ENCODE measurements at regions not wholly inside any gene's neighbourhood (a gene's known extent, or its start where the extent isn't known, plus 50 kb on each side); places are given as distances from the start of the nearest gene placed in this dataset.

DNA sequence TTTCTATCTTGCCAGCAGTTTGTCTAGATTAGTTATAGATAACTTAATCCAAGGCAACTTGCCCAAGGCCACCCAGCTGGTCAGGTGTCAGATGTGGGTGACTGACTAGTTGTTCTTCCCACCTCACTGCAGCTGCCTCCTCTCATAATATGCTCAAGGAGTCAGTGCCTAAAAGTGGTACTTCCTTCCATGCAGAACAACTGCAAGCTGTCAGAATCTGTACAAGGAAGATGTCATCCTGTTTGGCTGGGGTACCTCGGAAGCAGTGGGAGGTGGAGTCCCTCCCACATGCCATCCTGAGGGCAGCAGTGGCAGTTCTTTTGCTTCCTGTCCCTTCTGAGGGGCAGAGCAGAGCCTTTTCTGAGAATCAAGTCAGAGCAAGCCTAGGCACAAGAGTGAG is 193.2 kb upstream of the RFC3 start:
- no peak for DNase-seq (ENCODE audit: low read depth in 2 of 2)

DNA sequence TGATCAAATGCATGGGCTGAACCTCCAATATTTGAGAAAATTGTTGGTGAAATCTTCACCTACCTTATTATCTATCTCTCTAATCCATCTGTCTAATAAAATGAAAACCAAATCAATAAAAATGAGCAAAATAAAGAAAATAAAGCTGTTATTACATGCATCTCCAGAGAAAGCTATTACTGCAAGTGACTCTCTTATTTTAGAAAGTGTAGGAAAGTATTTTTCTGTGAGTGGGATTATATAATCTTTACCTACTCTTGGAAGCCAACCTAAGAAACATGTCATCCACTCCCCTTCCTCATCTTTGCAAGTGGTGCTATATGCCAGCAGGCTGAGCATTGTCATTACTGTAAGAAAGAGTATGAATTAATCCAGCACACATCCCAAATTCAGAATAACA is 191.5 kb upstream of the RFC3 start:
- no peak for DNase-seq (ENCODE audit: low read depth in 2 of 2)

DNA sequence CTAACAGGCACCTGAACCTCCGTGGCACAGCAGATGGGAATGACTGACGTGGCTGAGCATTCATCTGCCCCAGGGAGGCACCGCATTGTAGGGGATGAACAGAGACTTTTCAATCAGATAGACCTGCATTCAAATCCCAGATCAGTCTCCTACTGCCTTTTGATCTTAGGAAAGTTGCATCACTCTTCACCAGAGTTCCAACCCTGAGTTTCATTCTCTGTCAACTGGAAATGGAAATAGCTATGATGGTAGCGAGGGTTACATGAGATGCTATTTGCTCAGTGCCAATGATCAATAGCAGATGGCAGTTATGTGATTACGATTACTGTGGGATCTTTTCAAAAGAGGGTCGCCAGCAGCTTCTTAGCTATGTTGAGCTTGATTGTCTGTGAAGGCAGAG is 189.3 kb upstream of the RFC3 start:
- DNase-seq (ENCODE audit: low read depth in 2 of 2): no peak

DNA sequence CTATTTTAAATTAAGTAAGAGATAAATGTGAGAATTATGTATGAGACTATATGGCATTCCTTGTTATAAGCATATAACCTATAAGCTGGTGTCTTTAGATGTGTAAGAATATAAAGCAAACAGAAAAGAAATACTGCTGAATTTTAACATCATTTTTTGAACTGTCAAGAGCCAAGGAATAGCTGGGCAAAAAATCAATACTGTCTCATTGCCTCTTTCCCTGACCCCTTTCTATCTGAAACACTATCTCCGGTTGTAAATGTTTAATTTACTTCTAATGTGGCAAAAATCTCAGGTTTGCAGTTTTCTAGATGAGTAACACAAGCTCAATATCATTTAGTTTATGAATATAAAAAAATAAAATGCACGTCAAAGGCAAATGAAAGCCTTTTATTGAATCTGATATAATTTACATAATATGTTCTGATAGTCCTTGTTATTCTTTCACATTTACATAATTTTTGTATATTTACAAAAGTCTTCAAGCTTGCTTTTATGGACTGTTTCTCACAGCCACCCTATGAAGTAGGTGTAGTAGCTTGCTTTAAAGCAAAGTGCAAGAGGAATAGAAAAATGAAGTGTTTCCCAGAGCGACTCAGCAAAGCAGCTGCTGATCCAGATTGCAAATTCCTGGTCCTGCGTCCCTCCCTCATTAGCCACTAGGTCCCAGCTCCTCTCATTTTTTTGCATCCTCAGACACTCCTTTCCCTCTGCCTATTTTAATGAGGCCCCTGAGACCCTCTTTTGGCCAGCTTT is 188.2 kb upstream of the RFC3 start:
- DNase-seq (ENCODE audit: low read depth in 2 of 2): no peak

DNA sequence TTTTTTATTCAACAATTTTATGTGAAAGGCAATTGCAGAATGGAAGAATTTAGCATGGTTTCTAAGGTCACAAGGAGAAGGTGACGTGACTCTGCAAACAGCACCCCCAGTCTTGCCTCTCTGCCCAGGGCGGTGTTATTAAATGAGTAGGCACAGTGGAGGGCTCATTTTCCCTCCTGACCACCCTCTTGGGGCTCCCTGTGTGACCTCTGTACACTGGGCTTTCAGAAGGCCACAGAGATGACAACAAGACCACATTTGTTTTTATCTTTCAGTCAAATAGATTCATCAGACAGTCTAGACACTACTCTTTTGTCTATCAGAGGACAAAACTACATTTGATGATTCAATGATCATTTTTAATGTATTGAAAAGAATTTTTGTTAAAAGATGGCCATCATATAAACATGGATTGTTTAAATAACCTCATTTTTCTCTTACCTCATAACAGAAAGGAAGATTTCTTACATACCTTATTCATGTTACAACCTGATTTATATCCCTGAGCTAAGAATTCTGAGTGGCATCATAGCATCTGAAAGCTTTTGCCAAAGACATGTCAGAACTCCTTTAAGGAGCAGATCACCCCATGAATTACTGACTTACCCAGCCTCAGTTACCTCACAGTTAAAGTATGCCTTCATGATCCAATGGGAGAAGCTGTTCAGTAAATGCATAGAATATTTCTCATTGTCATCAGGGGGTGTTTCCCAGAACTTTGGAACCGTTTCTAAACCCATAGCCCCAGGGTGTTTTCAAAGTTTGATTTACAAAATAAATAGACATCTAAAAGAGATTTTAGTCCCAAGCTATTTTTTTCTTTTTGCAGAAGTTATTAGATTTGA is 184.0 kb upstream of the RFC3 start:
- DNase-seq (ENCODE audit: low read depth in 2 of 2): no peak

DNA sequence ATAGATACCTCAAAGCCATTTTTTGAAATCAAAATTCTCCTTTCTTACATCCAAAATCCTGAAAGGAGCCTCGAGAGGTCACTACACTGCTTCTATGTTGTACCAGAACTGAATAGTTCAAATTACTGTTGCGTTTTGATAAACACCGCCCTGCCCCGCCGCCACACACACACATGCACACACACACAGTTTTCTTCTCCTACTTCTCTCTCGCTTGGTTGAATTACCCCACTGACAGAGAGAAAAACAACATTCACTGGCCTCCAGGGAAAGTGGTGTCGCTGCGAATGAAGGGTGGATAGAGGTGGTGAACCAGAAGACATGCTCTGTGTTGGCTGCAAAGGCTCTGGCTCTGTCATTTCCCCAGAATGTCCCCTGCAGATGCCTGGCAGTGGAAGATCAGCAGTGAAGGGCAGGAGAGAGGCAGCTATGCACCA is 183.4 kb upstream of the RFC3 start:
- no peak for DNase-seq (ENCODE audit: low read depth in 2 of 2)

DNA sequence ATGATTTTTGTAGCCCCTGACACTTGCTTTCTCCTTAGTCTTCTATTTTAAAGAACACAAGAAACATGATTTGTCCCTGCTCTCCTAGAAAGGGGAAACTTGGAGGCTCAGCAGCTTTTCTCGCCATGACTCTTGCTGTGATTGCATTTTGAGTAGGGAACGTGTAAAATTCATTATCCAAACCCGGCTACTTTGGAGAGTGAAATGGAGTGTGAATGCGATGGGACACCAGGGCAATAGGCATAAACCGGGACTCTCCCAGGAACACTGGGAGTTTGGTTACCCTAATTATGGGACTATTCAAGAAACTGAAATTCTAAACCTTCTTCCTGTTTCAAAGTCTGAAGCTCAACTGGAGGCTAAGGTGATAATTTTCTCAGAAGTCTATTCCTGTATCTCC is 181.7 kb upstream of the RFC3 start:
- DNase-seq (ENCODE audit: low read depth in 2 of 2): no peak

DNA sequence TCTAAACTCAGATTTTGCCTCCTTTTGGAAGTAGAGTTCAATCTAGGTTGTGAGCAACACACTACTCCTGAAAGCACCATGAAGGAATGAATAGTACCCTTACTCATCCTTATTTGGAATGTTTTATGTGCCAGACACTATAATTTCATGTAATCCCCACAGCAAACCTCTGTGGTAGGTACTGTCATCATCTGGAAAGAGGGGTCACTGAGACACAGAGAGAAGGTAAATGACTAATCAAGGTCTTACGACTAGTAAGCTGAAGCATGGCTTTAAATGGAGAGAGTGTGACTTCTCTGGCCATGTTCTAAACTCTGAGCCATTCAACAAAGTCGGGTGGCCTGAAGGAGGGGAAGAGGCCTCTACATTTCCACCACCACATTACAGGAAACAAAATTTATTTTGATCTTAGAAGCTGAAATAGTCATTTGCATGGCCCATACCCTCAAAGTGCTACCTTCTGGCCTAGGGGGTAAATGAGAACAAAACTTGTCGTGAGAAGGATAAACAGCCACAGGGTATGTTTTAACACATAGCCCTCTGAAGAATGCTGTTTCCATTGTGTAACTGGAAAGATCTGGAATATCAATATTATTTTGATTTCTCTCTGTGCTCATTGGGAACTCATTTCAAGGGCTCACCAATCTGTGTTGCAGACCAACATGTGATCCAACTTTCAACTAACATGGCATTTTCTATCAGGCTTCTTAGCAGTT is 180.8 kb upstream of the RFC3 start:
- no peak for DNase-seq (ENCODE audit: low read depth in 2 of 2)

DNA sequence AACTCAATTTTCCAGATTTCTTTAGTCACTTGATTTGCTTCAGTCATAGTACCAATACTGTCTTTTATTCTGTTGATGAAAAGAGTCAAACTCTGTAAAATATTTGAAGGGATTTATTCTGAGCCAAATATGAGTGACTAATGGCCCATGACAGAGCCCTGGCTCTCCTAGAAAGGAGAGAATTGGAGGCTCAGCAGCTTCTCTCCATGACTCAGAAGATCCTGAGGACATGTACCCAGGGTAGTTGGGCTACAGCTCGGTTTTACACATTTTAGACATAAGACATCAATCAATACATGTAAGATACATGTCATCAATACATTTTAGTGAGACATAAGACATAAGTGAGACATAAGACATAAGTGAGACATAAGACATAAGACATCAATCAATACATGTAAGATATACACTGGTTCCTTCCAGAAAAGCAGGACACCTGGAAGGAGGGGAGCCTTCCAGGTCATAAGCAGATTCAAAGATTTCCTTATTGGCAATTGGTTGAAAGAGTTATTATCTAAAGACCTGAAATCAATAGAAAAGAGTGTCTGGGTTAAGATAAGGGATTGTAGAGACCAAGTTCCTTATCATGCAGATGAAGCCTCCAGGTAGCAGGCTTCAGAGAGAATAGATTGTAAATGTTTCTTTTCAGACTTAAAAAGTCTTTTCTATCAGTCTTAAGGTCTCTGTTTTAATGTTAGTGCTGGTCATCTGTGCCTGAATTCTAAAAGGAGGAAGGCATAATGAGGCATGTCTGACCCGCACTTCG is 179.8 kb upstream of the RFC3 start:
- DNase-seq (ENCODE audit: low read depth in 2 of 2): no peak

DNA sequence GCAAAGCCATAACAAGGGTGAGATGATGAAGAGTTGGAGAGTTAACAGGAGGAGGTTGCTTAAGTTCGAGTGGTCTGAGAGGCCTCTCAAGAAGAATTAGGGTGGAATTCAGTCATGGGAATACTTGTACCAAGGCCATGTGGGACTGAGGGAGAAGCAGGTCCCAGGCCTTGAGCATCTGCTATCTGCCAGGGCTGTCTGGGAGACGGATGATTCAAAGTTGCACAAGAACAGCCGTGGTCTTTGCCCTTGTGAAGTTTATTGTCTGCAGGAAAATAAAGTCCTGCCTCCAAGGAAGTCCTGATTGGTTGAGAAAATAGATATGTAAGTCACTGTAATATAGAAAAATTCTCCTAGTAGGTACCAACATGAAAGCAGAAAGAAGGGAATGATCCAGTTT is 178.8 kb upstream of the RFC3 start:
- DNase-seq (ENCODE audit: low read depth in 2 of 2): no peak

DNA sequence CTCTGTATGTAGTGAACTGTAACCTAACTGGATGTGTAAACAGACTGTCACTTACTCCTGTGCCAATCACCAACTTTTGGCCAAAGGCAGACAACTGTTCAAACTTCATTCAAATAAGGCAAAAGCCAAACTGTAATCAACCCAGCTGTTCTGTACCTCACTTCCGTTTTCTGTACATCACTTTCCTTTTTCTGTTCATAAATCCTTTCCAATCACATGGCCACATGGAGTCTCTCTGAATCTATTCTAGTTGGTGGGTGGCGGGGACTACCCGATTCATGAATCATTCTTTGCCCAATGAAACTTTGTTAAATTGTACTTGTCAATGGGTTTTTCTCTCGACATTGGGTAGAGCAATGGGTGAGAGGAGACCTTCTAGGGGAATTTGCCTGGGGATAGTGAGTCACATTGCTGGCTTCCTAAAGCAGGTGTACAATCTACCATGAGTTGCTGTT is 178.3 kb upstream of the RFC3 start:
- DNase-seq (ENCODE audit: low read depth in 2 of 2): no peak

DNA sequence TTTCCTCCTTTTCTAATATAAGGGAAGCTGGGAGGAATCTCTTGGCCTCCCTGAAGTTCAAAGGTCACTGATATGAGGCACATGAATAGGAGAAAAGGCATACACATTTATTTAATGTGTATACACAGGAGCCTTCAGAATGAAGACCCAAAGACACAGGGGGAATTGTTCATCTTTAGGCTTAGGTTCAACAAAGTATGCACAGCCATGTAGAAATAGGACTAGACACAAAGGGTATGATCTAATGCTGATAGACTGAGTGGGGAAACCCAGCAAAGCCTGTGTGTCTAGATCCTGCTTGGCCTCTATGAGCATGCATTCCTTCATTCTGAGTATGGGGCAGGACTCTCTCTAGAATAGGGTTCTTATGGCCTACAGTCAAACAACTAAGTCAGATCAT is 177.1 kb upstream of the RFC3 start:
- no peak for DNase-seq (ENCODE audit: low read depth in 2 of 2)

DNA sequence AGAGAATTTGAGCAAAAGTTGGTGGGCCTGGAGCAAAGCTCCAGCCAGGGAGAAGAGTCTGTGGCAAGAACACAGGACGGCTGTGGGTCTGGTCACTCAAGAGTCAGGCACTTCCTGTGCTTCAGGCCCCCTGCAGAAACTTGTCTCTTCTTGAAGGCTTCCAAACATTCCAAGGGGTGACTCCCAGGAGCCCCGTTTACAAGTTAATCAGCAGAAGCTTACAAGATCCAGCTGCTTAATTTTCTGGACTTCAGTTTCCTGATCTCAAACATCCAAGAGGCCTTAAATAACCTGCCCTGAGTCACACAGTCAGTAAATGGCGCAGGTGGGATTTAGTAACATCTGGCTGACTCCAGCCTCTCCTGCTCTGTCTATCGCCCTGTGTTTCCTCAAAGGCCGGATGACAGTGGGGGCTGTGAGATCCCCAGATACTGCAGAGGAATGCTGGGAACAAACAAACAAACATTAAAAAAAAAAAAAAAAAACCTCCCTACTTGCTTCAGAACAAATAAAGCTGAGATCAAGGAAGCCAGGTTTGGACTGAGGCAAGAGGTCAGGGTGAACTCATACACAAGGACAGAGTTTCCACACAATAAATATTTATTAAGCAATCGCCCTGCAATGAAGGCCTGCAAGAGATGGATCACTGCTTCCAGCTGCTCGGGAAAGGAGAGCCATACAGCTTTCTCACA is 175.4 kb upstream of the RFC3 start:
- no peak for DNase-seq (ENCODE audit: low read depth in 2 of 2)

DNA sequence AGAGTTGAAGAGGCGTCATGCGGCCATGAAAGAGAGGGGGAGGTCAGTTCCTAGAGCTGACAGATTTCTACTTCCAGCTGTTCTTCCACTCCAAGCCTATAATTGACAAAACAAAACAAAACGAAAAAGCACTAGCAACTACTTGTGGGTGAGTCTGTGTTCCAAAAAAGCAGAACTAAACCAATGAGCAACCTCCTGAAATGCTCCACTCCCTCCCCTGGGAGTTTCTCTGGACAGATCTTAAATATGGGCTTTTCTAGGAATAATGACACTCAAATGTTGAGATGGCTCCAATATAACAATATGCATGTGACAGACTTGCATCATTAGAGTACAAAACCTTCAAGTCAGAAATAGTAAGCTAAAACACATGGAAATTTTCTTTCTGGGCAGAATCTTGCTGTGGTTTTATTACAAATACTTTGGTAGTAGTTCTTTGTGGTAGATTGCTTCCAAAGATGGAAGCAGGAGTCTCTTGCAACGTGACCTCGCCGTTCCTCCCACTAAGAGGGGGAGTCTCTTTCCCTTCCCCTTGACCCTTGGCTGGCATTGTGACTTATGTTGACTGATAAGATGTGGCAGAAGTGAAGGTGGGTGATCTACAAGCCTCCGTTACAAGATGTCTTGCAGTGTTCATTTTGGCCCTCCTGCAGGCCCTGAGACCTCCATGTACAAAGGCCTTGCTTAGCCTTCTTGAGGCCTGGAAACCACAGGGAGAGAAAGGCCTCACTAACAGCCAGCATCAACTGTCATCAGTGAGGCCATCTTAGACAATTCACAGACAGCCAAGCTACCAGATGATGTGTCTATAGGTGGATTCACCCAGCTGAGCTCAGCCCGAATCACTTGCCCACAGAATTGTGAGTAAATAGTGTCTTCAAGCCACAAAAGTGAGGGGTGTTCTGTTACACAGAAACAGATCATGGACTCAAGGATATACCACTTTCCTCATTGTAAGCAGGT is 173.1 kb upstream of the RFC3 start:
- no peak for DNase-seq (ENCODE audit: low read depth in 2 of 2)

DNA sequence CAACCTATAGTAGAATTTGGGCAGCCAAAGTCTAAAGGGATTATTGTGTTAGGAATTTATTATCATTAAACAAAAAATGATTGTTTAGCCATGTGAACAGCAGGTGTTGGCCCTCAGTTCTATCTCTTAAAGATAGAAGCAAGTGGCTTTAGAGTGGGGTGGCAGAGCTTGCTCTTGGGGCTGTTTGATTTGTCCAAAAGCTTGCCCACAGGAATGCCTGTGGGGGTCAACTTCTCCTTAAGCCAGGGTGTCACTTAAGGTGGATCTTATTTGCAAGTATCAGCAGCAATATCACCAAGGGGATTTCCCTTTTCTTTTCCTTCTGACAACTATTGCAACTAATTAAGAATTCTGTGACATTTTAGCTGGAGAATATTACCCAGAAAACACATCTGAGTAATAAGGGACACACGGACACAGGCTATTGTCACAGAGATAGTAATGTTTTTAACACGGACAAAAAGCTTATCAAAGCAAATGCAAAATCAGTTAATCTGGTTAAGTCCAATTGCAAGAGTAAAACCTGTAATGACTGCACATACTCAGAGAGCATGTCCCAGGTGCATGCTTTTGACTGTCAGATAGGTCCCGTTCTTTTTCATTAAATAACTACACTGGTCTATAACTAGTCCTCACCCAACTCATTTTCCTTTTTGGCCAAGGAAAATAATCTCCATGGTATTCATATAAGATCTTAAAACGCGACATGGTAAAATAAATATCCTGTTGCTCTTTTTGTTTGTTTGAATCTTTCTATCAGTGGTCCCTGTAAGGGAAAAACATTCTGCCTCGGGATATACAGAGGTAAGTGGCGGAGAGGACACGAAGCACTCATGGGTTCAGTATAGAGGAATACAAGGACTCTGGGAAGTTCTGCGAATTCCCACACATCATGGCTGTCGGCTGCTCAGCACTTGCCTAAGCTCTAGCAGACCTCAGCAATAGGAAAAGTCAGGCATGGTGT is 172.1 kb upstream of the RFC3 start:
- DNase-seq (ENCODE audit: low read depth in 2 of 2): no peak

DNA sequence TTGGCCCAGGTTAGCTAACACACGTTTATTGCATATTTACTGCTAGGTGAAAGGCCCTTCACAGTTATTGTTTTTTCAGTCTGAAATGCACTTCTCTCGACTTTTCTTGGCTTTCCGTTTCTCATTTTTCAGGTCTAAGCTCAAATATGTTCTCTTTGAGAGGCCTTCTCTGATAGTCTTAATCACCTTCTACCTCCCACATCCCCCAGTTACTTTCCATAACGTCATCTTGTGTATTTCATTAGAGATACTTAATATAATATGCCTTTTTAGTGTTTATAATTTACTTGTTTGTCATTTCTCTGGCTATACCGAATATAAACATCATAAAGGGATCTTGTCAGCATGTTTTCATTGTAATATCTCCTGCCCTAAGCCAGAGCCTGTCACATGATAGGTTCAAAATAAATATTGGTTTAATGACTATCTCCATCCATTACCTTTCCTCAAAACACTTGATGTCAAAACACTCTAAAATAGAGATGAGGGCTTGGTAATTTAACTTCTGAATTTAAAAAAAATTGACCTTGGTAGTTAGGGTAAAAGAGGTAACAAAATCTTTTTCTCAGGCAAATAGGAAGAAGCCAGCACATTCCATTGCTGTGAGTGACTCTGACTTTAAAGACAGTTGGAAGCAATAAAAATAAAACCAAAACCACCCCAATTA is 168.6 kb upstream of the RFC3 start:
- peak in 1 of 2 donors; percentile 1 for DNase-seq (ENCODE audit: low read depth in 2 of 2)

DNA sequence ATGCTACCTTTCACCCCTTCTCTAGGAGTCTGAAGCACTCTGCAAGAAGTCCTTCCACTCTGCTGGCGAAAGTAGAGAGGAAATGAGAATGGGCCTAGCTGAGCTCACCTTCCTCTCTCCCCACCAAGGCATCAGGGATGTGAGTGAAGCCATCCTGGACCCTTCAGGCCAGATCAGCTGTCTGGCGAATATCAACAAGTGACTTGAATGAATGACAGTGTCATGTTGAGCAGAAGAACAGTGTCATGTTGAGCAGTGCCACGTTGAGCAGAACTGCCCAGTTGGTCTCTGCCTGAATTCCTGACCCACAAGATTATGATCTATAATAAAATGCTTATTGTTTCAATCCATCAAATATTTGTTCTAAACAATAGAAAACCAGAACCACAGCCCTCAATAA is 166.2 kb upstream of the RFC3 start:
- no peak for DNase-seq (ENCODE audit: low read depth in 2 of 2)

DNA sequence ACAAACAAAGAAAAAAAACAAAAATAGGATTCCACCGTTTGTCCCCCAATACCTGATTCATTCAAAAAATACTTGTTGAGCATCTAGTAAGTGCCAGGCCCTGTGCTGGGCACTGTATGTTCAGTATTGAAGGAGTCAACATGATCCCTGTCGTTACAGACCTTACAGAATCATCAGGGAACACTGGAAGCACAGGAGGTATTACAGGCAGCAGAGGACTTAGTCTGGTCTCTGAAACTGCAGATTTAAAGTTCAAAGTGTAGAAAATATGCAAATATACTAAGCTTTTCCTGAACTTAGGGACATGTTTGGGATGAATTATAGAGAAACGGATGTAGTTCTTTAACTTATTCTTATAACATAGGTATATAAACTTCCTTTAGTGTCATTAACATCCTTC is 160.7 kb upstream of the RFC3 start:
- DNase-seq (ENCODE audit: low read depth in 2 of 2): no peak
